Mesothelial cell of epicardium (in vitro differentiated cells): ENCODE measurements at regions not wholly inside any gene's neighbourhood (a gene's known extent, or its start where the extent isn't known, plus 50 kb on each side); places are given as distances from the start of the nearest gene placed in this dataset.

Source experiments
- DNase-seq, 2 experiments: peaks; one replicate each; pipeline ENCODE4 v3.0.0; 2021; ENCODE audit warnings: low spot score in 2 of 2; ENCODE audit not compliant: unreplicated experiment in 2 of 2
- H3K27ac Mint-ChIP-seq: 2 replicates; pipeline ENCODE4 v1.8.0; 2021; ENCODE audit warnings: mixed read lengths
- H3K27me3 Mint-ChIP-seq: 2 replicates; pipeline ENCODE4 v1.8.0; 2021; ENCODE audit warnings: low read depth, mixed read lengths
- H3K36me3 Mint-ChIP-seq: 2 replicates; pipeline ENCODE4 v1.8.0; 2021; ENCODE audit warnings: mixed read lengths
- H3K4me1 Mint-ChIP-seq: 2 replicates; pipeline ENCODE4 v1.8.0; 2021; ENCODE audit warnings: mixed read lengths
- H3K4me3 Mint-ChIP-seq: 2 replicates; pipeline ENCODE4 v1.8.0; 2021; ENCODE audit warnings: mild to moderate bottlenecking, moderate library complexity, mixed read lengths
- H3K9me3 Mint-ChIP-seq: 2 replicates; pipeline ENCODE4 v1.8.0; 2021; ENCODE audit warnings: mixed read lengths
- TF ChIP-seq, protein P1 (sequence below): fragments of 200-600 bp; sonication (generic); IDR thresholded peaks from one replicate; pipeline ENCODE4 v1.5.0; 2021; ENCODE audit warnings: antibody characterized with exemption; ENCODE audit not compliant: unreplicated experiment

- no peaks in the 10 kb centered on the region for H3K27me3 Mint-ChIP-seq
- H3K4me3 Mint-ChIP-seq: no peak overlapping the region
- DNase-seq: no peak
- peaks cover 9% of the 10 kb centered on the region for H3K9me3 Mint-ChIP-seq
- no peaks in the 10 kb centered on the region for H3K36me3 Mint-ChIP-seq
- H3K27ac Mint-ChIP-seq: no peak overlapping the region
- TF ChIP-seq, protein P1, sequence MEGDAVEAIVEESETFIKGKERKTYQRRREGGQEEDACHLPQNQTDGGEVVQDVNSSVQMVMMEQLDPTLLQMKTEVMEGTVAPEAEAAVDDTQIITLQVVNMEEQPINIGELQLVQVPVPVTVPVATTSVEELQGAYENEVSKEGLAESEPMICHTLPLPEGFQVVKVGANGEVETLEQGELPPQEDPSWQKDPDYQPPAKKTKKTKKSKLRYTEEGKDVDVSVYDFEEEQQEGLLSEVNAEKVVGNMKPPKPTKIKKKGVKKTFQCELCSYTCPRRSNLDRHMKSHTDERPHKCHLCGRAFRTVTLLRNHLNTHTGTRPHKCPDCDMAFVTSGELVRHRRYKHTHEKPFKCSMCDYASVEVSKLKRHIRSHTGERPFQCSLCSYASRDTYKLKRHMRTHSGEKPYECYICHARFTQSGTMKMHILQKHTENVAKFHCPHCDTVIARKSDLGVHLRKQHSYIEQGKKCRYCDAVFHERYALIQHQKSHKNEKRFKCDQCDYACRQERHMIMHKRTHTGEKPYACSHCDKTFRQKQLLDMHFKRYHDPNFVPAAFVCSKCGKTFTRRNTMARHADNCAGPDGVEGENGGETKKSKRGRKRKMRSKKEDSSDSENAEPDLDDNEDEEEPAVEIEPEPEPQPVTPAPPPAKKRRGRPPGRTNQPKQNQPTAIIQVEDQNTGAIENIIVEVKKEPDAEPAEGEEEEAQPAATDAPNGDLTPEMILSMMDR: no peak
- no peaks in the 10 kb centered on the region for H3K4me1 Mint-ChIP-seq
Observed at GRCh38 chr9:78874061-78874460, 577.1 kb downstream of the PSAT1 start.

DNA sequence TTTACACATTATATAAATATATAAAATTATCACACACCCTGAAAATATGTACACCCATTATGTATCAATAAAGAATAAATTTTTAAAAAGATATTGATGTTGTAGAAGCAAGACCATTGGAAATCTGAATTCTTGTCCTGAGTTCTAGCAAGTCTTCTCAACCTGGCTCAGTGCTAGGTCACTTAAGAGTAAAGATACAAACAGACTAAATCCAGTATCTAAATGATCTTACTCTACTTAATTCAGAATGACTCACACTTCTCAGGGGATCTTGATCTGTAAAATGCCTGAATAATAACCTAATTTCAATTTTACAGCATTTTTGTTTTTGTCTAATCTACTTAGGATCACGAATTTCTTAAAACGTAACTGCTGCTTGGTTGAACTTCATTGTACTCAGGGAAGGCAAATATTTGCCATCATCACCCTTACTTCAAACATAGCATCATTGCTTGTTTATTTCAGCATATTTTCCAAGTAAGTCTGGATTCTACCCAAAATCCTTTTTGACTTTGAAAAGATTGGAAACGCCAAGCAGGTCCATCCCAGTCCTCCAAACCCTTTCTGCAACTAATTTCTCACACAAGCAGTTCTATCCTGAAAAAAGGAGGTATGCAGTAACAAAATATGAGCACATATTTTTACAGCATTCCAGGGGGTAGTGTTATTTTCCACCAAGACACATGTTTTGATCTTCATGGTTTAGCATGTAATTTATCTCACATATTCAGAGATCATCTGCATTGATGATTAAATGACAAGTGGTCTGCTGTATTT, 582.6 kb downstream of the PSAT1 start:
- Mint-ChIP-seq H3K36me3 (no peaks in the 10 kb centered on the region), H3K4me3 (no peak overlapping the region), H3K27me3 (peaks cover 2% of the 10 kb centered on the region), H3K4me1 (no peaks in the 10 kb centered on the region), H3K27ac (no peak overlapping the region), H3K9me3 (peaks cover 2% of the 10 kb centered on the region)
- no peak for DNase-seq
- TF ChIP-seq, protein P1: no peak

DNA sequence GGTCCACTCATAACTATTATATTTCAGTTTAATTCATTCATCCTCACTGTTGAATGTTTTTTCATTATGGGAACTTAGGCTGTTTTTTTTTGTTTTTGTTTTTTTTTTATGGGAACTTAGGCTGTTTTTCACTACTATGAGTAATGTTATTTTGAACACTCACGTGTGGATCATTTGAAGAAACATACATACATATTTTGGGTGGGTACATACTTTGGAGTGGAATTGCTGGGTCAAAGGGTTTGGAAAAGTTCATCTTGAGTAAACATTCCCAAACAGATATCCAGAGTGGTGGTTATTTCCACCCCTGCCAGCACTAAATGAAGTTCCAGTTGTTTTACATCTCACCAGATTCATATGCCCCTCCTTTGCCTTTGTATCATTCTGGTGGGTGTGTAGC, 584.4 kb downstream of the PSAT1 start:
- H3K27ac Mint-ChIP-seq: no peak overlapping the region
- no peaks in the 10 kb centered on the region for H3K4me1 Mint-ChIP-seq
- no peak for DNase-seq
- no peaks in the 10 kb centered on the region for H3K9me3 Mint-ChIP-seq
- H3K36me3 Mint-ChIP-seq: no peaks in the 10 kb centered on the region
- H3K4me3 Mint-ChIP-seq: no peak overlapping the region
- TF ChIP-seq, protein P1: no peak
- H3K27me3 Mint-ChIP-seq: peaks cover 2% of the 10 kb centered on the region

DNA sequence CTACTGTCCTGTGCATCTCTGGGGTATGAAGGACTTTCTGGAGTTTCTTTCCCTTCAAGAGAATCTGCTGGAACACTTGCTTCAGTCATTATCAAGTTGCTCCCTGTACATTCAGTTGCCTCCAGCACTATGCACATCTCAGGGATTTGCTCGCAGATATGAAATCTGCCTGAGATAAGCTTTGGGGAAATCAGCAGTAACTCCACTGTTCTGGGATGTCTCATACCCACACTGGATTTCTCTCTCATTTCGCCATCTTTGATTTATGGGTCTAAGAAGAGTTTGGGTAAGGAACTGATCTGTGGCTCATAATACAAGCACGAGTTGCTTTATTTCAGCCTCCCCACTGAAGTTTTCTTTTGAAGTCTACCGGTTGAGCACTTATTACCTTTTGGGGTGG, 585.6 kb downstream of the PSAT1 start:
- H3K4me1 Mint-ChIP-seq: no peaks in the 10 kb centered on the region
- H3K27ac Mint-ChIP-seq: no peak overlapping the region
- DNase-seq: no peak

DNA sequence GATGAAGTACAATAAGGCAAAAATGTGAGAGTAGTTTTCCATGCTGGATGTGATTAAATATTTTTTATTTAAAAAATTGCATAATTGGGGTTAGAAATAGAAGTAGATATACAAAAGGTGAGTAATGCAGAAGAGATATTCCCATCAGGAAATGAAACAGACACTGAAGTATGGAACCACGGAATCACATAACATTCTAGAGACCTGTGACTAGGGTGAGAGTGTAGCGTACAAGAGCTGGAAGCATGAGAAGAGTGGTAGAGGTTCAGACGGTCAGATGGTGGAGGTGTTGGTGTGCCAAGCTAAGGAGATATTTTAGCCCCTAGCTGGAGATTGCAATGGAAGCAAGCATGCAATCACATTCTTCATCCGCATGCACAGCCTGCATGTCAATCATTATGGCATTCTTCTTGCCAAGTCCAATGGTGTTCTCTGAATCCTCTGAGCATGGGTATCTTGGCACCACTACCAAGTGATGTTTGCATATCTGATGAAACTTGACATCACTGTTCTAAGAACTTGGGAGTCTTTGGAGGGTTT, 587.8 kb downstream of the PSAT1 start:
- no peaks in the 10 kb centered on the region for H3K36me3 Mint-ChIP-seq
- no peak overlapping the region for H3K27ac Mint-ChIP-seq
- no peak for DNase-seq
- TF ChIP-seq, protein P1: no peak
- H3K27me3 Mint-ChIP-seq: peaks cover 2% of the 10 kb centered on the region
- no peaks in the 10 kb centered on the region for H3K4me1 Mint-ChIP-seq
- H3K9me3 Mint-ChIP-seq: no peaks in the 10 kb centered on the region
- H3K4me3 Mint-ChIP-seq: no peak overlapping the region

More for the DNA sequence above, 585.6 kb downstream of the PSAT1 start:
- Mint-ChIP-seq H3K4me3 (no peak overlapping the region), H3K27me3 (peaks cover 2% of the 10 kb centered on the region), H3K36me3 (no peaks in the 10 kb centered on the region), H3K9me3 (no peaks in the 10 kb centered on the region)
- TF ChIP-seq, protein P1: no peak
